Neural progenitor cell (in vitro differentiated cells): ENCODE measurements at regions not wholly inside any gene's neighbourhood (a gene's known extent, or its start where the extent isn't known, plus 50 kb on each side); places are given as distances from the start of the nearest gene placed in this dataset.
A peak's percentile ranks its signal among the peaks of the same experiment; 100 is the strongest.

Experiments used
- DNase-seq: peaks from one replicate; pipeline ENCODE4 v3.0.0-alpha.2; 2016; ENCODE audit warnings: low spot score
- H2AFZ ChIP-seq: fragments of 200-600 bp; sonication (generic); replicated peaks from 2 replicates; pipeline ENCODE4 v1.6.1; 2016; ENCODE audit warnings: antibody characterized with exemption
- H3F3A ChIP-seq: fragments of 200-600 bp; sonication (generic); 2 replicates; pipeline ENCODE4 v1.6.1; 2016; ENCODE audit warnings: antibody characterized with exemption, low read depth
- H3K27ac ChIP-seq: fragments of 200-600 bp; sonication (generic); 2 replicates; pipeline ENCODE4 v1.5.1; 2016; ENCODE audit warnings: mild to moderate bottlenecking
- H3K27me3 ChIP-seq: fragments of 200-600 bp; sonication (generic); 2 replicates; pipeline ENCODE4 v1.6.1; 2016; ENCODE audit warnings: mild to moderate bottlenecking, moderate library complexity
- H3K36me3 ChIP-seq: fragments of 200-600 bp; sonication (generic); 2 replicates; pipeline ENCODE4 v1.5.1; 2016
- H3K4me1 ChIP-seq: fragments of 200-600 bp; sonication (generic); 2 replicates; pipeline ENCODE4 v1.6.1; 2016; ENCODE audit warnings: mixed run types
- H3K4me2 ChIP-seq: fragments of 200-600 bp; sonication (generic); 2 replicates; pipeline ENCODE4 v1.6.1; 2016
- H3K4me3 ChIP-seq: fragments of 200-600 bp; sonication (generic); 2 replicates; pipeline ENCODE4 v1.5.1; 2016
- H3K79me2 ChIP-seq: fragments of 200-600 bp; sonication (generic); 2 replicates; pipeline ENCODE4 v1.6.1; 2016; ENCODE audit warnings: low read depth
- H3K9ac ChIP-seq: fragments of 200-600 bp; sonication (generic); 2 replicates; pipeline ENCODE4 v1.6.1; 2016
- H3K9me3 ChIP-seq: fragments of 200-600 bp; sonication (generic); 2 replicates; pipeline ENCODE4 v1.5.1; 2016; ENCODE audit warnings: low read depth
- H4K20me1 ChIP-seq: fragments of 200-600 bp; sonication (generic); 2 replicates; pipeline ENCODE4 v1.6.1; 2016; ENCODE audit warnings: low read depth
- H3K27ac Mint-ChIP-seq: 3 replicates; pipeline ENCODE4 v1.8.0; 2021; ENCODE audit warnings: mixed read lengths
- H3K27me3 Mint-ChIP-seq: 2 replicates; pipeline ENCODE4 v1.8.0; 2022; ENCODE audit warnings: low read depth, mild to moderate bottlenecking, inconsistent platforms, moderate library complexity, mixed read lengths; ENCODE audit not compliant: insufficient read depth
- H3K36me3 Mint-ChIP-seq: 3 replicates; pipeline ENCODE4 v1.8.0; 2021; ENCODE audit warnings: mixed read lengths
- H3K4me1 Mint-ChIP-seq: 3 replicates; pipeline ENCODE4 v1.8.0; 2021; ENCODE audit warnings: mixed read lengths
- H3K4me3 Mint-ChIP-seq: 3 replicates; pipeline ENCODE4 v1.8.0; 2021; ENCODE audit warnings: mild to moderate bottlenecking, moderate library complexity, mixed read lengths
- H3K9me3 Mint-ChIP-seq: 3 replicates; pipeline ENCODE4 v1.8.0; 2020; ENCODE audit warnings: mixed read lengths
- EZH2 ChIP-seq: fragments of 200-600 bp; sonication (generic); IDR thresholded peaks from 2 replicates; pipeline ENCODE4 v1.6.1; 2017; ENCODE audit warnings: antibody characterized with exemption, mild to moderate bottlenecking, moderate library complexity
- EZH2phosphoT487 ChIP-seq: fragments of 200-600 bp; sonication (generic); IDR thresholded peaks from 2 replicates; pipeline ENCODE4 v1.6.1; 2017; ENCODE audit warnings: antibody characterized with exemption
- TF ChIP-seq, protein P1 (sequence below): fragments of 200-600 bp; sonication (generic); IDR thresholded peaks from 2 replicates; pipeline ENCODE4 v1.5.1; 2017; ENCODE audit warnings: antibody characterized with exemption, mild to moderate bottlenecking

- no peaks in the 10 kb centered on the region for H4K20me1 ChIP-seq
- no peaks in the 10 kb centered on the region for H3K27me3 ChIP-seq
- H3K79me2 ChIP-seq: no peaks in the 10 kb centered on the region
- Mint-ChIP-seq H3K4me1 (peaks cover 9% of the 10 kb centered on the region), H3K4me3 (no peak overlapping the region), H3K27me3 (peaks cover 3% of the 10 kb centered on the region), H3K27ac (no peak overlapping the region), H3K9me3 (no peaks in the 10 kb centered on the region), H3K36me3 (no peaks in the 10 kb centered on the region)
- H3K4me1 ChIP-seq: peaks cover 6% of the 10 kb centered on the region
- DNase-seq: no peak
- H3K9ac ChIP-seq: no peak overlapping the region
- no peaks in the 10 kb centered on the region for H3K9me3 ChIP-seq
- H2AFZ ChIP-seq: peak overlapping the region; percentile 8
- no peak for TF ChIP-seq EZH2phosphoT487
- no peak for TF ChIP-seq EZH2
- TF ChIP-seq, protein P1, sequence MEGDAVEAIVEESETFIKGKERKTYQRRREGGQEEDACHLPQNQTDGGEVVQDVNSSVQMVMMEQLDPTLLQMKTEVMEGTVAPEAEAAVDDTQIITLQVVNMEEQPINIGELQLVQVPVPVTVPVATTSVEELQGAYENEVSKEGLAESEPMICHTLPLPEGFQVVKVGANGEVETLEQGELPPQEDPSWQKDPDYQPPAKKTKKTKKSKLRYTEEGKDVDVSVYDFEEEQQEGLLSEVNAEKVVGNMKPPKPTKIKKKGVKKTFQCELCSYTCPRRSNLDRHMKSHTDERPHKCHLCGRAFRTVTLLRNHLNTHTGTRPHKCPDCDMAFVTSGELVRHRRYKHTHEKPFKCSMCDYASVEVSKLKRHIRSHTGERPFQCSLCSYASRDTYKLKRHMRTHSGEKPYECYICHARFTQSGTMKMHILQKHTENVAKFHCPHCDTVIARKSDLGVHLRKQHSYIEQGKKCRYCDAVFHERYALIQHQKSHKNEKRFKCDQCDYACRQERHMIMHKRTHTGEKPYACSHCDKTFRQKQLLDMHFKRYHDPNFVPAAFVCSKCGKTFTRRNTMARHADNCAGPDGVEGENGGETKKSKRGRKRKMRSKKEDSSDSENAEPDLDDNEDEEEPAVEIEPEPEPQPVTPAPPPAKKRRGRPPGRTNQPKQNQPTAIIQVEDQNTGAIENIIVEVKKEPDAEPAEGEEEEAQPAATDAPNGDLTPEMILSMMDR: no peak
- H3K36me3 ChIP-seq: no peaks in the 10 kb centered on the region
- H3F3A ChIP-seq: no peaks in the 10 kb centered on the region
- H3K27ac ChIP-seq: no peak overlapping the region
- H3K4me3 ChIP-seq: no peak overlapping the region
- no peak overlapping the region for H3K4me2 ChIP-seq
These were observed 69.2 kb downstream of the MID1IP1 start for GRCh38 chrX:38870361-38870895.

DNA sequence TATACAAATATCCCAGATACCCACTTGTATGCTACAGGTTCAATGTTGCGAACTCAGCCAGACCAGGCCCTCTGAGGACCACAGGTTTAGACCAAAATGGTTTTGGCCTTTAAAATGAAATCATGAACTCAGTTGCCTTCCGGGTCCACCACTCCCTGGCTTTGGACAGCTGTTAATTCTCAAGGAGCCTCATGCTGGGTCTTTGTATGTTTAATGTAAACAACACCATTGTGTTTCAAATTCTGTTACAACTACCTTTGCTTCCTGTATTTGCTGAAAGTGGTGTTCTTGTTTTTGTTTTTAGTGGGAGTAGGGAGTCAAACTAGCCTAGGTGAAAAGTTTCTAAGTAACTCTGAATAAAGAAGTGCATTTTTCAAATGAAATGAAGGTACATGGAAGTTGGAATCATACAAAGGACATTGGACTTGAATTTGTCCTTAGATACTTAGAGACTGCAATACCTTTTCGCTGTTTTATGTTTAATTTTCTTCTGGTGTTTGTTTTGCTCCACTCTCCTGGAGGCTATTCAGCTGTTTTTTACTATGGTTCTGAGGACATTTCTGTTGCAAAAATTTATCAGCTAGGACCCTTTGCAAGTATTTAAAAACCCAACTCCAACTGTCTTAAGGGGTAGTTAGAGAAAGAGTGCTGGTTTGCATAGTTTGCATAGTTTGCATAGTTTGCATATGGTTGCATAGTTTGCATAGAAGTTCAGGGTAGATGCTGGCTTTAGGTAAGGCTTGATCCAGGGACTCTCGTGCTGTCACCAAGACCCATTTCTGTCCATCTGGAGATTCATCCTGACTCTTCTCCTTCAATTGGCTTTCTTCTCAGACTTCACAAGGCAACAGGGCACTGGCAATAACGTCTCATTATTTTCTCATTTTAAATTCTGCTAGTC, 70.1 kb downstream of the MID1IP1 start:
- Mint-ChIP-seq H3K4me1 (peaks cover 9% of the 10 kb centered on the region), H3K27me3 (peaks cover 3% of the 10 kb centered on the region), H3K4me3 (no peak overlapping the region), H3K9me3 (no peaks in the 10 kb centered on the region), H3K27ac (no peak overlapping the region), H3K36me3 (no peaks in the 10 kb centered on the region)
- Histone ChIP-seq H4K20me1 (no peaks in the 10 kb centered on the region), H3K4me2 (no peak overlapping the region), H3K36me3 (no peaks in the 10 kb centered on the region), H3K4me3 (no peak overlapping the region), H3K27me3 (no peaks in the 10 kb centered on the region), H3K9ac (no peak overlapping the region), H3K9me3 (no peaks in the 10 kb centered on the region), H3K4me1 (peaks cover 6% of the 10 kb centered on the region), H3F3A (no peaks in the 10 kb centered on the region), H2AFZ (no peak overlapping the region), H3K27ac (no peak overlapping the region), H3K79me2 (no peaks in the 10 kb centered on the region)
- DNase-seq: peak; percentile 43
- no peak for TF ChIP-seq EZH2phosphoT487

DNA sequence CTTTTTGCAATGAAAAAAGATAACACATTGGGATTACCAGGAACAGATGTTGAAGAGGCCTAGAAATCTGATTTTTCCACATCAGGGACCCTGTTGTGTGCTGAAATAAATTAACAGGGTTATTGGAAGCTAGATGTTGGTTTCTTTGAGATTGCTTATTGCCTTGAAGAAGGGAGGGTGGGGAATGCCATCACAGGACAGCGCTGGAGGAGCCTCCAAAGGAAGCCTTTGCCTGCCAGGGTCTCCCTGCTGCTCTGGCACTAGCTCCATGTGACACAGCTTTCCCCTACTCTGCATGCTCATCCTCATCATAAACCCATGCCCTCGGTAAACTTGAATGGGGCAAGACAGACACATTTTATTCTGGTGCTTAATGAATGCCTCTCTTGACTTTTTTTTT, 76.1 kb downstream of the MID1IP1 start:
- peaks cover 2% of the 10 kb centered on the region for H3K9me3 Mint-ChIP-seq
- no peak for TF ChIP-seq EZH2phosphoT487
- TF ChIP-seq, protein P1: no peak
- TF ChIP-seq EZH2: no peak
- H3K4me1 Mint-ChIP-seq: no peaks in the 10 kb centered on the region

More for the DNA sequence above, 76.1 kb downstream of the MID1IP1 start:
- Histone ChIP-seq H3K27ac (no peak overlapping the region), H3K4me2 (no peak overlapping the region), H3F3A (no peaks in the 10 kb centered on the region), H3K9ac (no peak overlapping the region), H3K4me3 (no peak overlapping the region), H3K4me1 (no peaks in the 10 kb centered on the region), H4K20me1 (no peaks in the 10 kb centered on the region), H3K9me3 (no peaks in the 10 kb centered on the region), H3K79me2 (no peaks in the 10 kb centered on the region), H3K27me3 (no peaks in the 10 kb centered on the region), H3K36me3 (no peaks in the 10 kb centered on the region), H2AFZ (no peak overlapping the region)
- Mint-ChIP-seq H3K4me3 (no peak overlapping the region), H3K27ac (no peak overlapping the region), H3K27me3 (no peaks in the 10 kb centered on the region), H3K36me3 (no peaks in the 10 kb centered on the region)
- DNase-seq: no peak
